Memory B cell (primary cell): ENCODE measurements at regions not wholly inside any gene's neighbourhood (a gene's known extent, or its start where the extent isn't known, plus 50 kb on each side); places are given as distances from the start of the nearest gene placed in this dataset.

Source experiments
- ATAC-seq: fragments of 150-1000 bp; cut with Tn5 transposase; 2 replicates; pipeline ENCODE4 v1.10.0; 2021; ENCODE audit warnings: low read depth, mild to moderate bottlenecking, moderate library complexity
- DNase-seq, 2 donors: peaks; one replicate each; pipeline ENCODE4 v3.0.0; 2022; ENCODE audit warnings: low spot score in 2 of 2
- H3K27ac Mint-ChIP-seq: one replicate; pipeline ENCODE4 v1.8.0; 2022; ENCODE audit warnings: mild to moderate bottlenecking, moderate library complexity, mixed read lengths
- H3K27me3 Mint-ChIP-seq: one replicate; pipeline ENCODE4 v1.8.0; 2022; ENCODE audit warnings: mixed read lengths
- H3K36me3 Mint-ChIP-seq: one replicate; pipeline ENCODE4 v1.8.0; 2022; ENCODE audit warnings: mild to moderate bottlenecking, mixed read lengths
- H3K4me1 Mint-ChIP-seq: one replicate; pipeline ENCODE4 v1.8.0; 2022; ENCODE audit warnings: mixed read lengths
- H3K4me3 Mint-ChIP-seq: one replicate; pipeline ENCODE4 v1.8.0; 2022; ENCODE audit warnings: mild to moderate bottlenecking, moderate library complexity, mixed read lengths
- H3K9me3 Mint-ChIP-seq: one replicate; pipeline ENCODE4 v1.8.0; 2022; ENCODE audit warnings: mixed read lengths

DNA sequence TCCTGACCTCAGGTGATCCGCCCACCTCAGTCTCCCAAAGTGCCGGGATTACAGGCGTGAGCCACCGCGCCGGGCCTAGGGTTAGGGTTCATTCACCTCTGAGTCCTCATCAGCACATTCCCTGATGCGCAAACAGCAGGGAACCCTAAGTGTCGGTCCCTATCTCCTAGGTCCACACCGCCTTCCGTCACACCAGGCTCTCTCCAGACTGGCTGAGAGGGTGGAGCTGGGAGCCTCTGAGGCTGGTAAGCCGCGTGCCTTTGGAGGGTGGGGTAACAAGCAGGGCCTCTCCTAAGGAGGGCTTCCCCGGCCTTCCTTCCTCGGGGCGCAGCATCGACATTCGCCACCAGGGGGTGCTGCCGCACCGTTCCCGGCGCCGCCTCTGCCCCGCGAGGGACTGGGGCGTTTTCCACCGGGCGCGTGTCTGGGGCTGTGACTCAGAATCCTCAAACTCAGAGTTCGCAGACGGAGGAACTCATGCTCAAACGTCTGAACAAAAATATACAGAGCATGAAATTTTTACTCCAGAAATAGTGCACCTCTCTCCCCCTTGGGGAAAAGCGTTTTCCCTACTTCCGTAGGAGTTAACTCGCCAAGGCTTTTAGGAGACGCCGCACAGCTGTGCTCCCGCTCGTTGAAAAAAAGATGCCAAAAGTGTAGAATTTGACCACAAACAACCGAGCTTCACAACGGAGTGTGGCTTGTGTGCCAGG lies 63.9 kb upstream of the ASAP2 start:
- peak; percentile 92 for ATAC-seq
- Mint-ChIP-seq H3K27me3 (peaks cover 23% of the 10 kb centered on the region), H3K4me1 (peaks cover 3% of the 10 kb centered on the region), H3K9me3 (no peaks in the 10 kb centered on the region), H3K27ac (no peak overlapping the region), H3K4me3 (no peak overlapping the region), H3K36me3 (no peaks in the 10 kb centered on the region)
- peak; percentile 69 to 85 for DNase-seq

GRCh38 chr2:9141706-9142460 lies 64.7 kb upstream of the ASAP2 start:
- Mint-ChIP-seq H3K4me1 (peaks cover 5% of the 10 kb centered on the region), H3K36me3 (no peaks in the 10 kb centered on the region), H3K27ac (no peak overlapping the region), H3K27me3 (peaks cover 19% of the 10 kb centered on the region), H3K4me3 (no peak overlapping the region), H3K9me3 (no peaks in the 10 kb centered on the region)
- DNase-seq, result no peak
- no peak for ATAC-seq

DNA sequence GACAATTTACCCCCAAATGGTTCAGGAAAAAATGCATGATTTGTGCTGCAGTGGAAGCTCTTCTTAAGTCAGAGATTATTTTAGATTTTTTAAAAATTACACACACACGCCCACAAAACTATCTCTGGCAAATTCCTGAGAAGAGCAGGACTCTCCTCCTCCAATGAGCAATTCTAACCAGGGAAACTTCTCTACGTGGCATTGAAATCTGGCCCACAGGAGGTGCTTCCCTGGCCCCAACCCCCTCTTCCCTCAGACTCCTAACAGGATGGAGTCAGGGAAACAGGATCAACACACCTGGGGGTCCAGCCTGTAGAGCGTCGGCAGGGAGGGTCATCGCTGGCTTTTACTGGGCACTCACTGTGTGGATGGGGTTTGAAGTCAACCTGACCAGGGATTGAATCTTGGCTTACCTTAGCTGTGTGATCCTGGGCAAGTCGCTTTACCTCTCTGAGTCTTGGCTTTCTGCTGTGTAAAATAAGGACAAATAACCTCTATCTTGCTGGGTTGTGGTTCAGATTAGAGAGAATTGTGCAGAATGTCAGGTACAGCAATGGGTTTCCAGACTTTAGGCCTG lies 65.4 kb upstream of the ASAP2 start:
- H3K27ac Mint-ChIP-seq, result no peak overlapping the region
- no peak for DNase-seq
- H3K9me3 Mint-ChIP-seq, result no peaks in the 10 kb centered on the region
- ATAC-seq, result no peak
- peaks cover 15% of the 10 kb centered on the region for H3K27me3 Mint-ChIP-seq
- no peak overlapping the region for H3K4me3 Mint-ChIP-seq
- H3K4me1 Mint-ChIP-seq, result peaks cover 7% of the 10 kb centered on the region
- no peaks in the 10 kb centered on the region for H3K36me3 Mint-ChIP-seq

DNA sequence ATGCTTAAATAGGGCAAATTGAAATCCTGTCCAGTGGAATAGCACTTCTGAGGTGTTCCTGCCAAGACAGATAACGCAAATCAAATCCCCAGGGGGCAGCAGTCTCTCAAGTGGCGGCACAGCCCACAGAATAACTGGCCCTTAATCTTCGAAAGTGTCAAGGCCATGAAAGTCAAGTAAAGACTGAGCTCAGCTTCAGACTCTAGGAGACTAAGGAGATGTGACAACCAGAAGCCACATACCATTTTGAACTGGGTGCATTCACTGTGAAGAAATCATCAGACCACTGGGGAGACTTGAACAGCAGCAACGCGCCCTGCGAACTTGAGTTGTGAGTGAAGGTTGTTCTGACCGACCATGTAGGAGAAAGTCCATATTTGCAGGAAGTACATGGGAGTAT lies 66.0 kb upstream of the ASAP2 start:
- ATAC-seq (no peak), DNase-seq (no peak)
- H3K4me3 Mint-ChIP-seq, result no peak overlapping the region
- no peak overlapping the region for H3K27ac Mint-ChIP-seq
- H3K4me1 Mint-ChIP-seq, result peaks cover 7% of the 10 kb centered on the region
- no peaks in the 10 kb centered on the region for H3K9me3 Mint-ChIP-seq
- no peaks in the 10 kb centered on the region for H3K36me3 Mint-ChIP-seq
- H3K27me3 Mint-ChIP-seq, result peaks cover 15% of the 10 kb centered on the region

DNA sequence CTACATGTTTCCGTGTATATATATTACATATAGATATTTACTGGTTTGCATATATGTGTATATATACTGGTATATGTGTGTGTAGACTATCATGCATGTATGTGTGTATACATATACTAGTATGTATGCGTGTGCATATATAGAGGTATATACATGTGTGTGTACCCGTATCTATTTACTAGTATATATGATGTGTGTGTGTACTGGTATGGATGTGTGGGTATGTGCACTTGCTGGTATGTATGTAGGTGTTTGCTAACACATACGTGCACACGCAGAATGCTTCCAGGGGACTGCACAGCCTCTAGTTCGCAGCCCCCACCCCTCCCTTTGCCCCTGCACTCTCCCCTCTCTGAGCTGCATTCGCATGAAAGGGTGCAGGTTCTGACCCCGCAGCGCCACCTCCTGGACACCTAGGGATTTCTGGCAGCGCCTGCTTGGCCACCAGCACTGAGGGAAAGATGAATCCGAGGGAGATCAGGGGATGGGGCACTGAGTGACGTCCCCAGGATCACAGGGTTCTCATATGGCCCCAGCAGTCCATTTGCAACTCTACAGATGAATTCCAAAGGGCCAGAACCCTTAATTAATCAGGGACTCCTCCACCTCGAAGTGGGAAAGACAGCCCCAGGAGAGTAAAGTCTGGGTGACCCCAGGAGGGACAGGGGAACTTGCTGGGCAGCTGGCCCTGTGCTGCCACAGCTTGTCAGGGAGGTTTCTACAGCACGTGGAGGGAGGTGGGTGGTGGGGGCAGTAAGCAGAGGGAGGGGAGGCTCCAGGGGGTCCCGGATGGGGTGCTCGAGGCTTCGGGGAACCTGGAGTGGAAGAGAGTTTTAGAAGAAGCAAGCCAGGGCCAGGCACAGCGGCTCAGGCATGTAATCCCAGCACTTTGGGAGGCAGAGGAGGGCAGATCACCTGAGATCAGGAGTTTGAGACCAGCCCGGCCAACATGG lies 66.8 kb upstream of the ASAP2 start:
- Mint-ChIP-seq H3K36me3 (no peaks in the 10 kb centered on the region), H3K4me1 (peaks cover 7% of the 10 kb centered on the region), H3K27ac (no peak overlapping the region), H3K4me3 (no peak overlapping the region), H3K27me3 (peaks cover 15% of the 10 kb centered on the region), H3K9me3 (no peaks in the 10 kb centered on the region)
- no peak for ATAC-seq
- peak; percentile 20 to 36 for DNase-seq

DNA sequence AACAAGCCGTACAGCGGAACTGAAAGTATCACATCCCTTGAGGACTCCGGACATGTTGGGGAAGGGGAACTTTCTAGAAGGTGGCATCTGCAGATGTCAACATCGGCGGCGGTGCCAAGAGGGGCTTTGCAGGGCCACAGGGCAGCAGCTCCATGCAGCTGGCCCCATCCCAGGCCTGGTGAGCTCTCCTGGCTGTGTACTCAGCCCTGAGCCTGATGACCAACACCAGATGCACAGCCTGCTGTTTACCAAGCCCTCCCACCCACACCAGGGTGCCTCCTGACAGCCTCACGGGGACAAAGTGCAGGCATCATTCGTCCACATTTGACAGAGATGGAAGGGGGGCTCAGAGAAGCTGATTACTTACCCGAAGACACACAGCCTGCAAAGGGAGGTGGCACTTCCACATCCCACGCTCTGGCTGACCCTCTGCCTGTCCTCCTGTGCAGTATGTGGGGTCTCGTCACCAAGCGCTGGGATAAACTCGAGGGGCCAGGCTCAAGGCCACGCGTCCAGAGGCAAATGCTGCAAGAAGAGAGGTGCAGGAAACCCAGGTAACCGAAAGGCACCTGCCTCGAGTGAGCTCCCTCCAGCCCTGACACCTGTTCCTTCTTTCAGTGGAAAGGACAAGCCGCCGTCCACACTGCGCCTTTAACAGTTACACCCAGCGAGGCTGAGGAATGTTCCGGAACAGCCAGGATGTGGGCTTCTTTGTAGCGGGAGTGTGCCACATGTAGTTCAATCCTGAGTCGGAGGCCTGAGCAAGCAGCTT lies 69.0 kb upstream of the ASAP2 start:
- Mint-ChIP-seq H3K27me3 (peaks cover 10% of the 10 kb centered on the region), H3K9me3 (peaks cover 7% of the 10 kb centered on the region), H3K27ac (no peak overlapping the region), H3K36me3 (no peaks in the 10 kb centered on the region), H3K4me1 (peaks cover 4% of the 10 kb centered on the region), H3K4me3 (no peak overlapping the region)
- ATAC-seq (no peak), DNase-seq (no peak)

DNA sequence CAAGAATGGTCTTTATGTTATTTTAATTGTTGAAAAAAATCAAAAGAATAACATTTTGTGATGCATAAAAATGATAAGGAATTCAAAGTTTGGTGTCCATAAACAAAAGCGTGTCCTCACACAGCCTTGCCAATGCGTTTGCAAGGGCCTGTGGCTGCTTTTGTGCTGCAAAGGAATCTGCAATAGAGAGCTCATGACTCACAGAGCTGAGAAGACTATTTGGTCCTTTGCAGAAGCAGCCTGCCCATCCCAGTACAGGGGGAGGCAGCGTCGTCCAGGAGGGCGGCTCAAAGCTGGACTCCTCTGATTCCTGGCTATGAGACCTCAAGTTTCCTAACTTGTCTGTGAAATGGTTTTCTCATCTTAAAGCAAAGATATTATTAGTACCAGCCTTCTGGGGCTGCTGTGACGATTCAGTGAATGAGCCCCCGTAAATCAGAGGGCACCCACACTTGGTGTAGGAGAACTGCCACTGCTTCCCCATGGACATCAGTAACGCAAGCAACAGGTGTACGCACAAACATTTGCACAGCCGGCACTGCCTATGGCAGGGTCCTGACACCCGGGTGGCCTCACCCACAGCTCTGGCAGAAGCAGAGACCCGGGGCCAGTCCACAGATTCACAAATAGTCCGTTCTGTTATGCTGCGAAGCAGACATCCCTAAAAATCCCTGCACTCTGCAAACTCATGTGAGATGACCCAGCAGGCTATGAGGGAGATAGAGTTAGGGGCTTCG lies 70.6 kb upstream of the ASAP2 start:
- Mint-ChIP-seq H3K9me3 (peaks cover 8% of the 10 kb centered on the region), H3K36me3 (no peaks in the 10 kb centered on the region), H3K4me3 (no peak overlapping the region), H3K27me3 (peaks cover 7% of the 10 kb centered on the region), H3K4me1 (peaks cover 4% of the 10 kb centered on the region), H3K27ac (no peak overlapping the region)
- ATAC-seq (no peak), DNase-seq (no peak)

GRCh38 chr2:9127316-9127715 lies 79.3 kb upstream of the ASAP2 start:
- Mint-ChIP-seq H3K4me1 (no peaks in the 10 kb centered on the region), H3K9me3 (peaks cover 7% of the 10 kb centered on the region), H3K36me3 (peaks cover 2% of the 10 kb centered on the region), H3K27me3 (peaks cover 9% of the 10 kb centered on the region), H3K27ac (no peak overlapping the region), H3K4me3 (no peak overlapping the region)
- DNase-seq (no peak), ATAC-seq (no peak)

DNA sequence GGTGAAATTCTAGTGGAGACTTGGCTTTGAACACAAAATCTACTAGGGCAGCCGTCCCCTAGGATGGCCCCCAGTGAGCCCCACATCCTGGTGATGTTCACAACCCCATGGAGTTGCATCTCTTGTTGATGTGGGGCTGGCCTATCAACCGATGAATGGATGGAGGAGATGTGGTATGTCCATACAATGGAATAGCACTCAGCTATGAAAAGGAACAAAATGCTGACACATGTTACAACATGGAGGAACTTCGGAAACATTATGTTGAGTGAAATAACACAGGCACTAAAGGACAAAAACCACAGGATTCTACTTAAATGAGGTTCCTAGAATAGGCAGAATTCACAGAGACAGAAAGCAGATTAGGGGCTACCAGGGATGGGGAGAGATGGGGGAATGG lies 80.1 kb upstream of the ASAP2 start:
- Mint-ChIP-seq H3K27me3 (peaks cover 10% of the 10 kb centered on the region), H3K4me1 (no peaks in the 10 kb centered on the region)
- no peak for ATAC-seq

GRCh38 chr2:9124231-9124741 lies 82.3 kb upstream of the ASAP2 start:
- H3K27ac Mint-ChIP-seq, result no peak overlapping the region
- H3K9me3 Mint-ChIP-seq, result peaks cover 7% of the 10 kb centered on the region
- H3K27me3 Mint-ChIP-seq, result peaks cover 10% of the 10 kb centered on the region
- no peak overlapping the region for H3K4me3 Mint-ChIP-seq
- H3K4me1 Mint-ChIP-seq, result no peaks in the 10 kb centered on the region
- peaks cover 4% of the 10 kb centered on the region for H3K36me3 Mint-ChIP-seq
- no peak for ATAC-seq
- DNase-seq, result no peak

More for the DNA sequence above, 80.1 kb upstream of the ASAP2 start:
- Mint-ChIP-seq H3K27ac (no peak overlapping the region), H3K36me3 (peaks cover 2% of the 10 kb centered on the region), H3K4me3 (no peak overlapping the region), H3K9me3 (peaks cover 7% of the 10 kb centered on the region)
- no peak for DNase-seq

GRCh38 chr2:9123069-9123468 lies 83.5 kb upstream of the ASAP2 start:
- DNase-seq, result no peak
- Mint-ChIP-seq H3K9me3 (peaks cover 7% of the 10 kb centered on the region), H3K4me3 (no peak overlapping the region), H3K27me3 (peaks cover 11% of the 10 kb centered on the region), H3K36me3 (peaks cover 4% of the 10 kb centered on the region), H3K27ac (no peak overlapping the region), H3K4me1 (no peaks in the 10 kb centered on the region)
- ATAC-seq, result no peak

DNA sequence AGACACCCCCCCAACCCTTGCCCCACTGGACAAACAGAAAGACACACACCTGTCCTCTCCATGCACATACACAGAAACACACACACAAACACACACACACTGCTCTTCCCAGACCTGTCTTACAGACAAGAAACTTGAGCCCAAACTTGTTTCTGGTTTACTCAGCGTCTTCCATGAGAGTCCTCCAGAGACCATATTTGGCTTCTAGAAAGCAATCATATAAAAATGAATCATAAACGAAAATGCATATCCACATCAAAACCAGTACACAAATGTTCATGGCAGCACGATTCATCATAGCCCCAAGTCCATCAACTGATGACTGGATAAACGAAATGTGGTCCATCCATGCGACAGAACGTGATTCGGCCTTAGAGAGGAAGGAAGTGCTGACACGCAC lies 84.2 kb upstream of the ASAP2 start:
- Mint-ChIP-seq H3K4me1 (no peaks in the 10 kb centered on the region), H3K4me3 (no peak overlapping the region), H3K36me3 (peaks cover 6% of the 10 kb centered on the region), H3K27ac (no peak overlapping the region), H3K9me3 (peaks cover 9% of the 10 kb centered on the region), H3K27me3 (peaks cover 13% of the 10 kb centered on the region)
- DNase-seq (no peak), ATAC-seq (no peak)
